Cardiac fibroblast (primary cell): ENCODE measurements at regions not wholly inside any gene's neighbourhood (a gene's known extent, or its start where the extent isn't known, plus 50 kb on each side); places are given as distances from the start of the nearest gene placed in this dataset.
A peak's percentile ranks its signal among the peaks of the same experiment; 100 is the strongest.
"Not testable (repeated sequence)": the region's sequence is repeated elsewhere in the genome, so short reads cannot be mapped to it uniquely, and the experiment has no call there.

Source experiments
- DNase-seq, 2 donors: peaks; one replicate each; pipeline versions ENCODE4 v3.0.0 to v3.0.0-alpha.2; 2010; ENCODE audit warnings: low read depth in 2 of 2
- H3K4me3 ChIP-seq, 2 donors: replicated peaks in 1 of 2; 1 replicate in 1 of 2; 2 replicates in 1 of 2; pipeline ENCODE4 v1.5.1; 2011; ENCODE audit warnings: low read depth in 2 of 2, low read length in 2 of 2, mild to moderate bottlenecking in 2 of 2, moderate library complexity in 1 of 2
- CTCF ChIP-seq: IDR thresholded peaks from one replicate; pipeline ENCODE4 v1.5.1; 2011; ENCODE audit warnings: low read depth, mild to moderate bottlenecking, low read length, inconsistent platforms

- DNase-seq = no peak
- no peak for TF ChIP-seq CTCF
- no peak overlapping the region for H3K4me3 ChIP-seq
These were observed 123.8 kb upstream of the LPCAT1 start for GRCh38 chr5:1647580-1647979.

- peak; percentile 77 for TF ChIP-seq CTCF
- peak; percentile 90 to 92 for DNase-seq
These were observed 121.2 kb upstream of the LPCAT1 start for GRCh38 chr5:1644810-1645571.

GRCh38 chr5:1644393-1644809 lies 120.6 kb upstream of the LPCAT1 start:
- not testable (repeated sequence) for DNase-seq, H3K4me3 ChIP-seq

More at GRCh38 chr5:1644810-1645571, 121.2 kb upstream of the LPCAT1 start:
- H3K4me3 ChIP-seq = peak overlapping the region; percentile 32 to 35

- no peak overlapping the region for H3K4me3 ChIP-seq
- TF ChIP-seq CTCF = no peak
- peak in 1 of 2 donors; percentile 33 for DNase-seq
These were observed 120.1 kb upstream of the LPCAT1 start for GRCh38 chr5:1643651-1644392.

GRCh38 chr5:1642621-1643061 lies 118.9 kb upstream of the LPCAT1 start:
- no peak for TF ChIP-seq CTCF
- no peak overlapping the region for H3K4me3 ChIP-seq
- no peak for DNase-seq

GRCh38 chr5:1642221-1642620 lies 118.5 kb upstream of the LPCAT1 start:
- no peak for TF ChIP-seq CTCF
- DNase-seq = no peak
- H3K4me3 ChIP-seq = no peak overlapping the region

- DNase-seq = peak; percentile 93 to 95
- peak; percentile 93 for TF ChIP-seq CTCF
- H3K4me3 ChIP-seq = no peak overlapping the region
These were observed 117.9 kb upstream of the LPCAT1 start for GRCh38 chr5:1641560-1642166.
